H9 (cell line): ENCODE measurements at regions not wholly inside any gene's neighbourhood (a gene's known extent, or its start where the extent isn't known, plus 50 kb on each side); places are given as distances from the start of the nearest gene placed in this dataset.

Experiments
- DNase-seq: peaks from one replicate; pipeline ENCODE4 v3.0.0-alpha.2; 2017
- H2AFZ ChIP-seq: one replicate; pipeline ENCODE4 v1.6.1; 2013; ENCODE audit warnings: mild to moderate bottlenecking, low read length, control low read depth, moderate library complexity
- H2AK5ac ChIP-seq: 2 replicates; pipeline ENCODE4 v1.6.1; 2013; ENCODE audit warnings: low read length, control low read depth, mixed read lengths; ENCODE audit not compliant: insufficient read length
- H2BK120ac ChIP-seq: one replicate; pipeline ENCODE4 v1.6.1; 2013; ENCODE audit warnings: low read depth, mild to moderate bottlenecking, low read length, control low read depth, inconsistent platforms; ENCODE audit not compliant: poor library complexity, severe bottlenecking
- H2BK12ac ChIP-seq: 2 replicates; pipeline ENCODE4 v1.6.1; 2013; ENCODE audit warnings: low read length, control low read depth, mixed read lengths, low read depth; ENCODE audit not compliant: insufficient read length
- H2BK15ac ChIP-seq: 2 replicates; pipeline ENCODE4 v1.6.1; 2013; ENCODE audit warnings: low read depth, low read length, control low read depth
- H2BK20ac ChIP-seq: one replicate; pipeline ENCODE4 v1.6.1; 2013; ENCODE audit warnings: low read depth, mild to moderate bottlenecking, low read length, control low read depth, inconsistent platforms; ENCODE audit not compliant: poor library complexity, severe bottlenecking
- H2BK5ac ChIP-seq: 2 replicates; pipeline ENCODE4 v1.6.1; 2013; ENCODE audit warnings: low read length, control low read depth, mixed read lengths; ENCODE audit not compliant: insufficient read length
- H3K14ac ChIP-seq: 2 replicates; pipeline ENCODE4 v1.6.1; 2013; ENCODE audit warnings: low read length, control low read depth; ENCODE audit not compliant: insufficient read depth
- H3K18ac ChIP-seq: 2 replicates; pipeline ENCODE4 v1.6.1; 2013; ENCODE audit warnings: low read depth, mild to moderate bottlenecking, mixed read lengths, low read length, control low read depth; ENCODE audit not compliant: insufficient read length
- H3K23ac ChIP-seq: 2 replicates; pipeline ENCODE4 v1.6.1; 2013; ENCODE audit warnings: low read length, control low read depth, mixed read lengths, low read depth; ENCODE audit not compliant: insufficient read length
- H3K23me2 ChIP-seq: 2 replicates; pipeline ENCODE4 v1.6.1; 2013; ENCODE audit warnings: low read depth, mild to moderate bottlenecking, mixed read lengths, low read length, control low read depth; ENCODE audit not compliant: insufficient read length, poor library complexity, severe bottlenecking
- H3K27ac ChIP-seq: 2 replicates; pipeline ENCODE4 v1.5.1; 2013; ENCODE audit warnings: low read length, control low read depth, mixed read lengths, low read depth; ENCODE audit not compliant: insufficient read length
- H3K27me3 ChIP-seq: 2 replicates; pipeline ENCODE4 v1.6.1; 2013; ENCODE audit warnings: low read length, control low read depth, inconsistent platforms; ENCODE audit not compliant: insufficient read depth
- H3K4ac ChIP-seq: 2 replicates; pipeline ENCODE4 v1.6.1; 2013; ENCODE audit warnings: low read depth, mild to moderate bottlenecking, control low read depth, inconsistent platforms, low read length, moderate library complexity
- H3K4me1 ChIP-seq: 2 replicates; pipeline ENCODE4 v1.6.1; 2013; ENCODE audit warnings: low read length, control low read depth, inconsistent platforms; ENCODE audit not compliant: insufficient read depth
- H3K4me2 ChIP-seq: 2 replicates; pipeline ENCODE4 v1.6.1; 2013; ENCODE audit warnings: low read length, control low read depth, mixed read lengths; ENCODE audit not compliant: insufficient read length, insufficient read depth
- H3K56ac ChIP-seq: 2 replicates; pipeline ENCODE4 v1.6.1; 2013; ENCODE audit warnings: low read depth, mild to moderate bottlenecking, mixed read lengths, low read length, control low read depth; ENCODE audit not compliant: insufficient read length
- H3K79me1 ChIP-seq: 2 replicates; pipeline ENCODE4 v1.6.1; 2013; ENCODE audit warnings: low read depth, mild to moderate bottlenecking, moderate library complexity, low read length, control low read depth, inconsistent platforms; ENCODE audit not compliant: insufficient read depth, poor library complexity, severe bottlenecking
- H3K79me2 ChIP-seq: 2 replicates; pipeline ENCODE4 v1.6.1; 2013; ENCODE audit warnings: low read length, control low read depth, inconsistent platforms; ENCODE audit not compliant: insufficient read depth
- H3K9ac ChIP-seq: 2 replicates; pipeline ENCODE4 v1.6.1; 2013; ENCODE audit warnings: low read length, control low read depth, mixed read lengths; ENCODE audit not compliant: insufficient read length; ENCODE audit errors: extremely low read depth
- H3K9me3 ChIP-seq: one replicate; pipeline ENCODE4 v1.6.1; 2013; ENCODE audit warnings: low read depth, low read length, inconsistent platforms; ENCODE audit not compliant: control insufficient read depth
- H3T11ph ChIP-seq: one replicate; pipeline ENCODE4 v1.6.1; 2013; ENCODE audit warnings: mild to moderate bottlenecking, low read length, control low read depth, inconsistent platforms
- H4K20me1 ChIP-seq: one replicate; pipeline ENCODE4 v1.6.1; 2013; ENCODE audit not compliant: control insufficient read depth, insufficient read length, insufficient read depth
- H4K5ac ChIP-seq: 2 replicates; pipeline ENCODE4 v1.6.1; 2013; ENCODE audit warnings: low read depth, mild to moderate bottlenecking, mixed read lengths, low read length, control low read depth; ENCODE audit not compliant: insufficient read length
- H4K8ac ChIP-seq: replicated peaks from 2 replicates; pipeline ENCODE4 v1.6.1; 2013; ENCODE audit warnings: low read length, control low read depth, mixed read lengths, low read depth; ENCODE audit not compliant: insufficient read length
- H4K91ac ChIP-seq: 2 replicates; pipeline ENCODE4 v1.6.1; 2013; ENCODE audit warnings: low read depth, mild to moderate bottlenecking, moderate library complexity, mixed read lengths, low read length, control low read depth; ENCODE audit not compliant: insufficient read length
- H3K27ac Mint-ChIP-seq, 3 experiments: 2 replicates in 2 of 3; 3 replicates in 1 of 3; pipeline ENCODE4 v1.8.0; 2020 to 2021; ENCODE audit warnings: mixed read lengths in 3 of 3, mild to moderate bottlenecking in 1 of 3, moderate library complexity in 1 of 3
- H3K27me3 Mint-ChIP-seq: 2 replicates; pipeline ENCODE4 v1.8.0; 2021; ENCODE audit warnings: low read depth, mild to moderate bottlenecking, moderate library complexity, mixed read lengths
- H3K36me3 Mint-ChIP-seq, 3 experiments: 2 replicates in 2 of 3; 3 replicates in 1 of 3; pipeline ENCODE4 v1.8.0; 2020 to 2021; ENCODE audit warnings: low read depth in 3 of 3, mixed read lengths in 3 of 3; ENCODE audit not compliant: insufficient read depth in 1 of 3
- H3K4me1 Mint-ChIP-seq, 2 experiments: 2 replicates each; pipeline ENCODE4 v1.8.0; 2020; ENCODE audit warnings: mixed read lengths in 2 of 2
- H3K4me3 Mint-ChIP-seq, 2 experiments: 2 replicates in 1 of 2; 3 replicates in 1 of 2; pipeline ENCODE4 v1.8.0; 2020 to 2021; ENCODE audit warnings: mild to moderate bottlenecking in 2 of 2, mixed read lengths in 2 of 2, moderate library complexity in 1 of 2
- H3K9me3 Mint-ChIP-seq, 2 experiments: 2 replicates in 1 of 2; 3 replicates in 1 of 2; pipeline ENCODE4 v1.8.0; 2020; ENCODE audit warnings: mild to moderate bottlenecking in 2 of 2, mixed read lengths in 2 of 2, moderate library complexity in 1 of 2
- WGBS: extraction: QIAGEN DNeasy Blood & Tissue Kit; methylation state at CpG from one replicate; pipeline ENCODE4 v1.1.7; 2013; ENCODE audit warnings: missing lambda C conversion rate, low lambda C conversion rate, mixed read lengths; ENCODE audit not compliant: insufficient read length; ENCODE audit errors: extremely low coverage; 5-methylcytosine and 5-hydroxymethylcytosine counted together
- TF ChIP-seq, protein P1 (sequence below): fragments of 200-600 bp; sonication (generic); conservative IDR thresholded peaks from 3 replicates; pipeline ENCODE4 v1.8.0; 2021; ENCODE audit warnings: antibody characterized with exemption, mild to moderate bottlenecking

GRCh38 chr13:40484974-40485373, 181.5 kb downstream of the FOXO1 start:
- WGBS = no CpG with 5 or more reads among the region's 7 CpGs

More at GRCh38 chr13:40484974-40485373, 181.5 kb downstream of the FOXO1 start:
- Histone ChIP-seq H2AK5ac (no peak overlapping the region), H3K27me3 (no peaks in the 10 kb centered on the region), H3K14ac (0 out of 2 replicates have a peak overlapping the region, but pooled peaks have one; percentile 21), H3K9ac (no peak overlapping the region), H2BK5ac (no peak overlapping the region), H3K18ac (no peak overlapping the region), H4K20me1 (no peaks in the 10 kb centered on the region), H4K8ac (no peak overlapping the region), H4K5ac (no peak overlapping the region), H3K9me3 (no peaks in the 10 kb centered on the region), H4K91ac (no peak overlapping the region), H2BK20ac (no peak overlapping the region), H3K27ac (no peak overlapping the region), H3K23me2 (no peaks in the 10 kb centered on the region), H2BK120ac (no peak overlapping the region), H2BK15ac (no peak overlapping the region), H3K4me1 (peaks cover 3% of the 10 kb centered on the region; the same call in 1 of the 2 replicates), H3K4ac (no peak overlapping the region), H2BK12ac (no peak overlapping the region), H3K4me2 (no peak overlapping the region), H3T11ph (no peak overlapping the region), H2AFZ (no peak overlapping the region), H3K79me2 (no peaks in the 10 kb centered on the region), H3K23ac (no peak overlapping the region), H3K56ac (no peak overlapping the region), H3K79me1 (no peaks in the 10 kb centered on the region)
- TF ChIP-seq, protein P1, sequence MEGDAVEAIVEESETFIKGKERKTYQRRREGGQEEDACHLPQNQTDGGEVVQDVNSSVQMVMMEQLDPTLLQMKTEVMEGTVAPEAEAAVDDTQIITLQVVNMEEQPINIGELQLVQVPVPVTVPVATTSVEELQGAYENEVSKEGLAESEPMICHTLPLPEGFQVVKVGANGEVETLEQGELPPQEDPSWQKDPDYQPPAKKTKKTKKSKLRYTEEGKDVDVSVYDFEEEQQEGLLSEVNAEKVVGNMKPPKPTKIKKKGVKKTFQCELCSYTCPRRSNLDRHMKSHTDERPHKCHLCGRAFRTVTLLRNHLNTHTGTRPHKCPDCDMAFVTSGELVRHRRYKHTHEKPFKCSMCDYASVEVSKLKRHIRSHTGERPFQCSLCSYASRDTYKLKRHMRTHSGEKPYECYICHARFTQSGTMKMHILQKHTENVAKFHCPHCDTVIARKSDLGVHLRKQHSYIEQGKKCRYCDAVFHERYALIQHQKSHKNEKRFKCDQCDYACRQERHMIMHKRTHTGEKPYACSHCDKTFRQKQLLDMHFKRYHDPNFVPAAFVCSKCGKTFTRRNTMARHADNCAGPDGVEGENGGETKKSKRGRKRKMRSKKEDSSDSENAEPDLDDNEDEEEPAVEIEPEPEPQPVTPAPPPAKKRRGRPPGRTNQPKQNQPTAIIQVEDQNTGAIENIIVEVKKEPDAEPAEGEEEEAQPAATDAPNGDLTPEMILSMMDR = no peak
- H3K4me3 Mint-ChIP-seq = no peak overlapping the region
- H3K27ac Mint-ChIP-seq = no peak overlapping the region
- no peaks in the 10 kb centered on the region for H3K36me3 Mint-ChIP-seq
- no peak for DNase-seq
- no peaks in the 10 kb centered on the region; the same call in 1 of the 2 replicates for H3K27me3 Mint-ChIP-seq
- H3K9me3 Mint-ChIP-seq = no peaks in the 10 kb centered on the region
- H3K4me1 Mint-ChIP-seq = peaks cover 55% of the 10 kb centered on the region in 2 experiments
